ENCODE measurements at regions not wholly inside any gene's neighbourhood (a gene's known extent, or its start where the extent isn't known, plus 50 kb on each side); places are given as distances from the start of the nearest gene placed in this dataset.

DNA sequence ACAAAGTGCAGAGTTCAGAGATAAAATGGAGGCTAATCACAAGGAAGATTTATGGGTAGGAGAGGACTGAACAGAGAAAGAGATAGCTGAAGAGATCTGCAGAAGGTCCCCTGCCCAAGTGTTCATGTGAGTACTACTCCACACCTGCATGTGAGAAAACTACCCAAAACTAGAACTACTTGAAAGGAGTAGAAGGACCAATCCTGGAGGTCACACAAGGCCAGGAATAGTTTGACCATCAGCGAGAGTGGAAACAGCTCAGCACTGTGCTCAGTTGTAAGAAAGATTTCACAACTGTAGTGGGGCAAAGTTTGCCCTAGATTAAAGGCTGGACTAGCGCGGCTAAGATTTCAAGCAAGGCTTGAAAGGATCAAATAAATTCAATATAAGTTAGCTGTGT is 422.7 kb upstream of the LCORL start:
- no peak overlapping the region for H3K27ac ChIP-seq (ENCODE audit: control insufficient read depth, insufficient read depth)
- no peaks in the 10 kb centered on the region; the same call in 2 of the 3 replicates for H3K9me3 ChIP-seq (replicated peaks; ENCODE audit: control insufficient read depth, insufficient read depth, low read length)
- ATAC-seq (no peak), DNase-seq (ENCODE audit: low read depth, low spot score) (no peak), FAIRE-seq (no peak)
- H3K36me3 ChIP-seq (ENCODE audit: control insufficient read depth in 2 of 2, insufficient read depth in 2 of 2, low read length in 1 of 2) = no peaks in the 10 kb centered on the region
- BruUV-seq (replicated peaks) = no TSS peak
- no peak overlapping the region for H3K9ac ChIP-seq (ENCODE audit: control insufficient read depth, insufficient read depth, low read length)
- ChIA-PET POLR2A (no interaction called here), RAD21 (ENCODE audit: unreplicated experiment) (no interaction called here), CTCF (no interaction called here), SMC1A (ENCODE audit: uncharacterized antibody, unreplicated experiment) (interaction anchor here (0.5 kb wide), 1 partner anchor 1833 kb away, joined by 3 read pairs; no protein-coding TSS in a partner anchor)
- no peaks in the 10 kb centered on the region for H3K4me1 ChIP-seq (ENCODE audit: control insufficient read depth, insufficient read depth, low read length)
- no peaks in the 10 kb centered on the region for H3K27me3 ChIP-seq (replicated peaks in 1 of 2; ENCODE audit: control insufficient read depth in 2 of 2, insufficient read depth in 2 of 2, low read length in 1 of 2)
- in situ Hi-C loops (cut with MboI) (no loop called here), intact Hi-C loops (cut with micrococcal nuclease; ENCODE audit: unreplicated experiment) (no loop called here)
- no peaks in the 10 kb centered on the region for H4K20me1 ChIP-seq (ENCODE audit: control insufficient read depth, insufficient read depth)
- no peaks in the 10 kb centered on the region for H3K79me2 ChIP-seq (ENCODE audit: control insufficient read depth, insufficient read depth, low read length)
- no peak overlapping the region for H3K4me2 ChIP-seq (ENCODE audit: control insufficient read depth, insufficient read depth)
- no peak overlapping the region for H3K4me3 ChIP-seq
- 55% methylated on average over 3 of the region's 3 CpGs for WGBS (ENCODE audit: insufficient coverage, insufficient replicate concordance, low lambda C conversion rate, missing lambda C conversion rate)
- H2AFZ ChIP-seq (ENCODE audit: control insufficient read depth, low read depth, low read length) = no peak overlapping the region
- TF ChIP-seq POLR2AphosphoS2 (IDR thresholded peaks at IDR 0.05; ENCODE audit: low read depth, low read length) (no peak), EZH2 (IDR thresholded peaks at IDR 0.05; ENCODE audit: borderline replicate concordance, control insufficient read depth, low read depth, low read length) (no peak), RAD51 (IDR thresholded peaks at IDR 0.05) (no peak), ZBTB11 (CRISPR knock-in tag; IDR thresholded peaks at IDR 0.05) (no peak)

GRCh38 chr4:18442957-18443356 is 421.4 kb upstream of the LCORL start:
- ChIA-PET RAD21 (ENCODE audit: unreplicated experiment) (no interaction called here), SMC1A (ENCODE audit: uncharacterized antibody, unreplicated experiment) (no interaction called here), CTCF (no interaction called here), POLR2A (no interaction called here)
- intact Hi-C loops (cut with micrococcal nuclease; ENCODE audit: unreplicated experiment) = no loop called here
- Histone ChIP-seq H2AFZ (ENCODE audit: control insufficient read depth, low read depth, low read length) (no peak overlapping the region), H3K27me3 (replicated peaks in 1 of 2; ENCODE audit: control insufficient read depth in 2 of 2, insufficient read depth in 2 of 2, low read length in 1 of 2) (no peaks in the 10 kb centered on the region), H3K9me3 (replicated peaks; ENCODE audit: control insufficient read depth, insufficient read depth, low read length) (no peaks in the 10 kb centered on the region; the same call in 2 of the 3 replicates), H4K20me1 (ENCODE audit: control insufficient read depth, insufficient read depth) (no peaks in the 10 kb centered on the region), H3K4me1 (ENCODE audit: control insufficient read depth, insufficient read depth, low read length) (no peaks in the 10 kb centered on the region), H3K9ac (ENCODE audit: control insufficient read depth, insufficient read depth, low read length) (no peak overlapping the region), H3K27ac (ENCODE audit: control insufficient read depth, insufficient read depth) (no peak overlapping the region), H3K4me2 (ENCODE audit: control insufficient read depth, insufficient read depth) (no peak overlapping the region), H3K36me3 (ENCODE audit: control insufficient read depth in 2 of 2, insufficient read depth in 2 of 2, low read length in 1 of 2) (no peaks in the 10 kb centered on the region), H3K4me3 (no peak overlapping the region), H3K79me2 (ENCODE audit: control insufficient read depth, insufficient read depth, low read length) (no peaks in the 10 kb centered on the region)
- WGBS (ENCODE audit: insufficient coverage, insufficient replicate concordance, low lambda C conversion rate, missing lambda C conversion rate) = 0% methylated on average over 1 of the region's 1 CpG
- BruUV-seq (replicated peaks) = no TSS peak
- ATAC-seq (no peak), DNase-seq (ENCODE audit: low read depth, low spot score) (no peak), FAIRE-seq (no peak)
- in situ Hi-C loops (cut with MboI) = no loop called here
- TF ChIP-seq IKZF2 (IDR thresholded peaks at IDR 0.05) = no peak
- no peak for TF ChIP-seq ZNF592 (IDR thresholded peaks at IDR 0.05)
- no peak for TF ChIP-seq KAT2A (conservative IDR thresholded peaks at IDR 0.05; ENCODE audit: control insufficient read depth, low read depth, low read length)
- no peak for TF ChIP-seq POLR2AphosphoS2 (IDR thresholded peaks at IDR 0.05; ENCODE audit: low read depth, low read length)
- no peak for TF ChIP-seq FOXK2 (IDR thresholded peaks at IDR 0.05)
- no peak for TF ChIP-seq POU2F2 (IDR thresholded peaks at IDR 0.05; ENCODE audit: borderline replicate concordance, low read depth, low read length)
- no peak for TF ChIP-seq ZNF384 (IDR thresholded peaks at IDR 0.05; ENCODE audit: borderline replicate concordance, low read depth, low read length)
- TF ChIP-seq JUNB (IDR thresholded peaks at IDR 0.05) = no peak

All from GM12878 (cell line).